ENCODE measurements at regions not wholly inside any gene's neighbourhood (a gene's known extent, or its start where the extent isn't known, plus 50 kb on each side); places are given as distances from the start of the nearest gene placed in this dataset.

GRCh38 chr11:96447208-96448110 lies 57.6 kb downstream of the JRKL start:
- Histone ChIP-seq H3K4me2 (ENCODE audit: insufficient read depth, low read length) (no peak overlapping the region), H4K20me1 (ENCODE audit: insufficient read depth, low read length) (no peaks in the 10 kb centered on the region), H3K4me3 (ENCODE audit: insufficient read depth, low read length) (no peak overlapping the region), H3K27me3 (ENCODE audit: insufficient read depth, low read length) (peaks cover 29% of the 10 kb centered on the region), H3K4me1 (ENCODE audit: insufficient read depth, low read length) (no peaks in the 10 kb centered on the region), H2AFZ (ENCODE audit: low read length) (no peak overlapping the region), H3K79me2 (ENCODE audit: insufficient read depth, low read length) (no peaks in the 10 kb centered on the region), H3K27ac (ENCODE audit: low read depth, low read length) (no peak overlapping the region), H3K36me3 (ENCODE audit: insufficient read depth, low read length) (no peaks in the 10 kb centered on the region), H3K9me3 (ENCODE audit: low read depth, low read length) (no peaks in the 10 kb centered on the region)
- no peak for DNase-seq (ENCODE audit: insufficient read length, low spot score, missing footprints)
- no peak for TF ChIP-seq CTCF (IDR thresholded peaks at IDR 0.05; ENCODE audit: extremely low read depth, low read depth, low read length)

- H3K27me3 ChIP-seq (ENCODE audit: insufficient read depth, low read length): peaks cover 21% of the 10 kb centered on the region
- no peak overlapping the region for H3K27ac ChIP-seq (ENCODE audit: low read depth, low read length)
- TF ChIP-seq CTCF (IDR thresholded peaks at IDR 0.05; ENCODE audit: extremely low read depth, low read depth, low read length): no peak
- H3K4me3 ChIP-seq (ENCODE audit: insufficient read depth, low read length): no peak overlapping the region
- no peaks in the 10 kb centered on the region for H3K36me3 ChIP-seq (ENCODE audit: insufficient read depth, low read length)
- no peak overlapping the region for H2AFZ ChIP-seq (ENCODE audit: low read length)
- no peak overlapping the region for H3K4me2 ChIP-seq (ENCODE audit: insufficient read depth, low read length)
- H3K4me1 ChIP-seq (ENCODE audit: insufficient read depth, low read length): no peaks in the 10 kb centered on the region
- H3K79me2 ChIP-seq (ENCODE audit: insufficient read depth, low read length): no peaks in the 10 kb centered on the region
- no peak for DNase-seq (ENCODE audit: insufficient read length, low spot score, missing footprints)
- no peaks in the 10 kb centered on the region for H4K20me1 ChIP-seq (ENCODE audit: insufficient read depth, low read length)
- no peaks in the 10 kb centered on the region for H3K9me3 ChIP-seq (ENCODE audit: low read depth, low read length)
Observed at GRCh38 chr11:96448225-96448624, 58.4 kb downstream of the JRKL start.

- H3K36me3 ChIP-seq (ENCODE audit: insufficient read depth, low read length): no peaks in the 10 kb centered on the region
- no peaks in the 10 kb centered on the region for H4K20me1 ChIP-seq (ENCODE audit: insufficient read depth, low read length)
- H3K4me1 ChIP-seq (ENCODE audit: insufficient read depth, low read length): no peaks in the 10 kb centered on the region
- no peak overlapping the region for H2AFZ ChIP-seq (ENCODE audit: low read length)
- no peak overlapping the region for H3K4me2 ChIP-seq (ENCODE audit: insufficient read depth, low read length)
- H3K27me3 ChIP-seq (ENCODE audit: insufficient read depth, low read length): no peaks in the 10 kb centered on the region
- no peak for TF ChIP-seq CTCF (IDR thresholded peaks at IDR 0.05; ENCODE audit: extremely low read depth, low read depth, low read length)
- H3K27ac ChIP-seq (ENCODE audit: low read depth, low read length): no peak overlapping the region
- H3K79me2 ChIP-seq (ENCODE audit: insufficient read depth, low read length): no peaks in the 10 kb centered on the region
- no peaks in the 10 kb centered on the region for H3K9me3 ChIP-seq (ENCODE audit: low read depth, low read length)
- H3K4me3 ChIP-seq (ENCODE audit: insufficient read depth, low read length): no peak overlapping the region
- no peak for DNase-seq (ENCODE audit: insufficient read length, low spot score, missing footprints)
Observed at GRCh38 chr11:96456111-96456510, 66.3 kb downstream of the JRKL start.

GRCh38 chr11:96459751-96460150 lies 69.9 kb downstream of the JRKL start:
- Histone ChIP-seq H3K79me2 (ENCODE audit: insufficient read depth, low read length) (no peaks in the 10 kb centered on the region), H2AFZ (ENCODE audit: low read length) (no peak overlapping the region), H3K4me2 (ENCODE audit: insufficient read depth, low read length) (no peak overlapping the region), H4K20me1 (ENCODE audit: insufficient read depth, low read length) (no peaks in the 10 kb centered on the region), H3K27ac (ENCODE audit: low read depth, low read length) (no peak overlapping the region), H3K9me3 (ENCODE audit: low read depth, low read length) (no peaks in the 10 kb centered on the region), H3K4me1 (ENCODE audit: insufficient read depth, low read length) (peaks cover 5% of the 10 kb centered on the region), H3K27me3 (ENCODE audit: insufficient read depth, low read length) (no peaks in the 10 kb centered on the region), H3K4me3 (ENCODE audit: insufficient read depth, low read length) (no peak overlapping the region), H3K36me3 (ENCODE audit: insufficient read depth, low read length) (no peaks in the 10 kb centered on the region)
- no peak for TF ChIP-seq CTCF (IDR thresholded peaks at IDR 0.05; ENCODE audit: extremely low read depth, low read depth, low read length)
- no peak for DNase-seq (ENCODE audit: insufficient read length, low spot score, missing footprints)

Data from osteoblast (primary cell).